ENCODE measurements at regions not wholly inside any gene's neighbourhood (a gene's known extent, or its start where the extent isn't known, plus 50 kb on each side); places are given as distances from the start of the nearest gene placed in this dataset.
"Not testable (repeated sequence)": the region's sequence is repeated elsewhere in the genome, so short reads cannot be mapped to it uniquely, and the experiment has no call there.

DNA sequence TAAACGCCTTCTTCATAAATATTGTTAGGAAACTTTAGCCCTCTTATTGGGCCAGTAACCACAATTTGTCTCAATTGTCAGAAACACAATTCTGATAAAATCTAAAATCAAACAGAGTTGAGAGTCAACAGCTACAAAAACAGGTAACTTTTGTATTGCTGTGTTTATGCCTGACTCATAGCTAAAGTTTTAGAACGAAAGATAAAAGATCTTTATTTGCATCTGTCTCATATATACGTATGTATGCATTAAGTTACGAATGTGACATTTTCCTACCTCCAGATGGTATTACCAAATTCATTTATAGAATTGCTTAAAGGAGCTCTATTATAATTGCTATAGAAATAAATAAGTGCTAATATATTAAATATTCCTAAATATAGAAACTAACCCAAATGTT is 887.9 kb upstream of the NDST4 start:
- Histone ChIP-seq H3K27me3 (no peaks in the 10 kb centered on the region), H3K27ac (no peak overlapping the region), H3K4me3 (no peak overlapping the region), H3K4me1 (no peaks in the 10 kb centered on the region), H3K36me3 (no peaks in the 10 kb centered on the region), H3K9me3 (no peaks in the 10 kb centered on the region)
- DNase-seq: no peak
- TF ChIP-seq POLR2A (IDR thresholded peaks at IDR 0.05): no peak
- TF ChIP-seq POLR2AphosphoS5 (IDR thresholded peaks at IDR 0.05): no peak
- no peak for TF ChIP-seq EP300 (IDR thresholded peaks at IDR 0.05; ENCODE audit: low read depth)
- TF ChIP-seq CTCF (IDR thresholded peaks at IDR 0.05): no peak
- in situ Hi-C loops (cut with MboI; ENCODE audit: low pct_ligation_motif_present in 1 of 4, low pct_unique_long_range_greater_than_20kb in 1 of 4, low sequenced_read_pairs in 3 of 4) (no loop called here), intact Hi-C loops (cut with DNase I; ENCODE audit: low total_unique reads) (no loop called here)
- 89 to 92% methylated on average over 4 of the region's 4 CpGs for WGBS, 2 donors (ENCODE audit: low coverage in 1 of 2)

DNA sequence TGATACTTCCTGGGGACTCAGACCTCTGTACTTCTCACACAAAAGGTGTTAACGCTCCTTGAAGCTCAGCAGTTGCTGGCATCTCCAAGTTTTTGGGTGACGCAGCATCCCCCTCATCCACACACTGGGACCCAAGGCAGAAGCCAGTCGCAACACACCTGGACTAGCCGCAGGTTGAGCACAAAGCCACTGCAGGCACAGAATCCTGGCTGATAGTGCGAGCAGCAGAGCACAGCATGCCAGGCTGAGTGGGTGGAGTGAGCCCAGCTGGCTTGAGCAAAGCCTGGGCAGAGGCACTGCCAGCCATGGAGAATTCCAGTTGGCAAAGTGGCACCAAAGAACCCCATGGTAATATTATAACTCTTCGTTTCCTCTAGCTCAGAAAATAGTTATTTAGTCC is 873.2 kb upstream of the NDST4 start:
- no peaks in the 10 kb centered on the region for H3K4me1 ChIP-seq
- intact Hi-C loops (cut with DNase I; ENCODE audit: low total_unique reads) (no loop called here), in situ Hi-C loops (cut with MboI; ENCODE audit: low pct_ligation_motif_present in 1 of 4, low pct_unique_long_range_greater_than_20kb in 1 of 4, low sequenced_read_pairs in 3 of 4) (no loop called here)
- no peaks in the 10 kb centered on the region for H3K9me3 ChIP-seq
- no peak for DNase-seq
- H3K27ac ChIP-seq: no peak overlapping the region
- no peaks in the 10 kb centered on the region for H3K36me3 ChIP-seq
- WGBS, 2 donors (ENCODE audit: low coverage in 1 of 2): 86% methylated on average over 6 of the region's 6 CpGs; no CpG with 5 or more reads in 1 of the 2 donors
- TF ChIP-seq POLR2AphosphoS5 (IDR thresholded peaks at IDR 0.05): no peak
- no peak for TF ChIP-seq EP300 (IDR thresholded peaks at IDR 0.05; ENCODE audit: low read depth)
- TF ChIP-seq CTCF (IDR thresholded peaks at IDR 0.05): no peak
- no peak for TF ChIP-seq POLR2A (IDR thresholded peaks at IDR 0.05)
- H3K27me3 ChIP-seq: no peaks in the 10 kb centered on the region
- H3K4me3 ChIP-seq: no peak overlapping the region

DNA sequence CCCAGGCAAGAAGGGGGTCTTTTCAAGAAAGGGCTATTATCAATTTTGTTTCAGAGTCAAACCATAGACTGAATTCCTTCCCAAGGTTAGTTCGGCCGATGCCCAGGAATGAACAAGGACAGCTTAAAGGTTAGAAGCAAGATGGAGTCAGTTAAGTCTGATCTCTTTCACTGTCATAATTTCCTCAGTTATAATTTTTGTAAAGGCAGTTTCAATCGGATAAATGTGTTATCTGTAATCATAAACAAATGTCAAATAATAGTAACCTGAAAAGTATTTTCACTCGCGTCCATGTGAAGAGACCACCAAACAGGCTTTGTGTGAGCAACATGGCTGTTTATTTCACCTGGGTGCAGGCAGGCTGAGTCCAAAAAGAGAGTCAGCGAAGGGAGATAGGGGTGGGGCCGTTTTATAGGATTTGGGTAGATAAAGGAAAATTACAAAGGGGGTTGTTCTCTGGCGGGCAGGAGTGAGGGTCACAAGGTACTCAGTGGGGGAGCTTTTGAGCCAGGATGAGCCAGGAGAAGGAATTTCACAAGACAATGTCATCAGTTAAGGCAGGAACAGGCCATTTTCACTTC is 862.1 kb upstream of the NDST4 start:
- H3K27me3 ChIP-seq; DNase-seq; H3K36me3 ChIP-seq; H3K9me3 ChIP-seq; in situ Hi-C loops (cut with MboI; ENCODE audit: low pct_ligation_motif_present in 1 of 4, low pct_unique_long_range_greater_than_20kb in 1 of 4, low sequenced_read_pairs in 3 of 4); H3K27ac ChIP-seq; H3K4me3 ChIP-seq; H3K4me1 ChIP-seq; intact Hi-C loops (cut with DNase I; ENCODE audit: low total_unique reads): not testable (repeated sequence)
- WGBS, 2 donors (ENCODE audit: low coverage in 1 of 2): 66% methylated on average over 4 to 8 of the region's 8 CpGs

DNA sequence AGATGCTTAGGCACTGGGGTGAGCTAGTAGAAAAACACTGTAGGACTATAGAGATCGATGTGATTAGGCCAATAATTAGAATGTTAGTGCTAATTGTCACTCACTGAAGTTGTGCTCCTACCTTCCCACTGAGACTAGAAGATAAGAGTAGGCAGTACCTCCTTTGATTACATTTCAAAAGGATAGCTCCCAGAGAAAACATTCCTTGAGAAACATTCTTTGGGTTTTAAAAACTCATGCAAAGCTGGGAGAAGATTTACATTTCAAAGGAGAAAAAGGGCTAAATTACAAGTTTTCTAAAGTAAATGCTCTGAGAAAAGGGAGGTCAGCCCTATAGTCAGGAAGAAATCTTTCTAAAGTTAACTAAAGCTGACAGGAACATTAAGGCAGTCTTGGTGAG is 860.3 kb upstream of the NDST4 start:
- Histone ChIP-seq H3K4me3 (no peak overlapping the region), H3K4me1 (no peaks in the 10 kb centered on the region), H3K36me3 (no peaks in the 10 kb centered on the region), H3K27me3 (no peaks in the 10 kb centered on the region), H3K9me3 (no peaks in the 10 kb centered on the region), H3K27ac (no peak overlapping the region)
- in situ Hi-C loops (cut with MboI; ENCODE audit: low pct_ligation_motif_present in 1 of 4, low pct_unique_long_range_greater_than_20kb in 1 of 4, low sequenced_read_pairs in 3 of 4): no loop called here
- intact Hi-C loops (cut with DNase I; ENCODE audit: low total_unique reads): no loop called here
- WGBS, 2 donors (ENCODE audit: low coverage in 1 of 2): 6 to 17% methylated on average over 1 of the region's 1 CpG
- no peak for DNase-seq
- TF ChIP-seq POLR2AphosphoS5 (IDR thresholded peaks at IDR 0.05): no peak
- no peak for TF ChIP-seq POLR2A (IDR thresholded peaks at IDR 0.05)
- TF ChIP-seq EP300 (IDR thresholded peaks at IDR 0.05; ENCODE audit: low read depth): no peak
- no peak for TF ChIP-seq CTCF (IDR thresholded peaks at IDR 0.05)

DNA sequence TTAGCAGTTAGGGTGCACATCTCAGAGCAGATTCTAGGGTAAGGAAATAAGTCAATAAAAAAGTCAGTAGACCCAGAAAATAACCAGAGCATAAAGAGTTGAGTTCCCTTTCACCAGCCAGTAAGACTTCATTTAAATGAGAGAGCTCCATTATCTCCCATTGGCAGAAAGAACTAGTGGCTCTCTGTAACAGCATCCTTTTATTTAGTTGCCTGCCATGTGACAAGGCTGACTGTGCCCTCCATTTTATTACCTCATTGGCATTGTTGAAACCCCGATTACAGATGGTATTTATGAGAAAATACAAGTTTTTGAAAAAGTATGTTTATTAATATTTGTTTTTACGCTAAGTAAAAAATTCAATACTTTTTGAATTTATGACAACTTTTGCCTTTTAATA is 859.5 kb upstream of the NDST4 start:
- DNase-seq: no peak
- H3K9me3 ChIP-seq: no peaks in the 10 kb centered on the region
- H3K27ac ChIP-seq: no peak overlapping the region
- no peak for TF ChIP-seq CTCF (IDR thresholded peaks at IDR 0.05)
- H3K36me3 ChIP-seq: no peaks in the 10 kb centered on the region
- in situ Hi-C loops (cut with MboI; ENCODE audit: low pct_ligation_motif_present in 1 of 4, low pct_unique_long_range_greater_than_20kb in 1 of 4, low sequenced_read_pairs in 3 of 4) (no loop called here), intact Hi-C loops (cut with DNase I; ENCODE audit: low total_unique reads) (no loop called here)
- WGBS, 2 donors (ENCODE audit: low coverage in 1 of 2): 68 to 81% methylated on average over 2 of the region's 2 CpGs
- H3K4me3 ChIP-seq: no peak overlapping the region
- H3K27me3 ChIP-seq: no peaks in the 10 kb centered on the region
- H3K4me1 ChIP-seq: no peaks in the 10 kb centered on the region

All from transverse colon (tissue), 4 donors.